ENCODE measurements at regions not wholly inside any gene's neighbourhood (a gene's known extent, or its start where the extent isn't known, plus 50 kb on each side); places are given as distances from the start of the nearest gene placed in this dataset.
A peak's percentile ranks its signal among the peaks of the same experiment; 100 is the strongest.
"Not testable (repeated sequence)": the region's sequence is repeated elsewhere in the genome, so short reads cannot be mapped to it uniquely, and the experiment has no call there.

DNA sequence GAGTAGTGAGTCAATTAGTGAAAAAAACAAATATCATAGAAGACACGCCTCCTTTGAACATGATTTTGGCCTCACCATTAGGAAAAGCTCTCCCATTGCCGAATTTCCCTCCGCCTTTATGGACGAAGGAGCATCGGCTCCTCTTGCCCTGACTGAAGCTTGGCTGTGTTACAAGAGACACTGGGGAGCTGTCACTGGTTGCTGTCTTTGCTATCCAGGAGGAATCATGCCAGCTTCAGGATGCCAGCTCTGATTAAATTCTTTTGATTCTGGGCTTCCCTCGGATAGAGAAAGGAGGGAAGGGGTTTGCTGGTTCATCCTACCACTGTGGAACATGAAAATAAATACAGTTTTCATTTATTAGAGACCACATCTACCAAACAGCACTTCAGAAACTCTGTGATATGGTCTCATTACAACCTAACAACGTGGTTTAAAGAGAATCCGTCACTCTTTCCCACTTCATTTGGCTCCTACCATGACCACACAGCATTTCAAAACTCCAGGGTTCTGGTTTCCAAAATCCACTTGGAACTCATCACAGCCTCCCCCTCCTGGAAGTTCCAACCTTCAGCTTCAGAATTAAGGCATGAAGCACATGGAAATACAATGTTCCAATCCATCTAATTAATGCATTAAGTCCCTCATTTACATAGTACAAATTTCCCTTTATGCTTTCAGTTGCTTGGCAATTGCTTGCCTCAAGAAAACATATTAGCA lies 446.0 kb downstream of the EFNB2 start:
- no peak overlapping the region for H3K27ac Mint-ChIP-seq
- no peaks in the 10 kb centered on the region for H3K4me1 Mint-ChIP-seq (ENCODE audit: low read depth)
- TF ChIP-seq, protein P1, sequence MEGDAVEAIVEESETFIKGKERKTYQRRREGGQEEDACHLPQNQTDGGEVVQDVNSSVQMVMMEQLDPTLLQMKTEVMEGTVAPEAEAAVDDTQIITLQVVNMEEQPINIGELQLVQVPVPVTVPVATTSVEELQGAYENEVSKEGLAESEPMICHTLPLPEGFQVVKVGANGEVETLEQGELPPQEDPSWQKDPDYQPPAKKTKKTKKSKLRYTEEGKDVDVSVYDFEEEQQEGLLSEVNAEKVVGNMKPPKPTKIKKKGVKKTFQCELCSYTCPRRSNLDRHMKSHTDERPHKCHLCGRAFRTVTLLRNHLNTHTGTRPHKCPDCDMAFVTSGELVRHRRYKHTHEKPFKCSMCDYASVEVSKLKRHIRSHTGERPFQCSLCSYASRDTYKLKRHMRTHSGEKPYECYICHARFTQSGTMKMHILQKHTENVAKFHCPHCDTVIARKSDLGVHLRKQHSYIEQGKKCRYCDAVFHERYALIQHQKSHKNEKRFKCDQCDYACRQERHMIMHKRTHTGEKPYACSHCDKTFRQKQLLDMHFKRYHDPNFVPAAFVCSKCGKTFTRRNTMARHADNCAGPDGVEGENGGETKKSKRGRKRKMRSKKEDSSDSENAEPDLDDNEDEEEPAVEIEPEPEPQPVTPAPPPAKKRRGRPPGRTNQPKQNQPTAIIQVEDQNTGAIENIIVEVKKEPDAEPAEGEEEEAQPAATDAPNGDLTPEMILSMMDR (IDR thresholded peaks at IDR 0.05) = no peak
- ChIA-PET POLR2A (no interaction called here), CTCF (no interaction called here)
- H3K27me3 Mint-ChIP-seq = no peaks in the 10 kb centered on the region
- no peak overlapping the region for H3K4me3 Mint-ChIP-seq
- peaks cover 1% of the 10 kb centered on the region for H3K9me3 Mint-ChIP-seq
- ATAC-seq = no peak
- intact Hi-C loops (cut with micrococcal nuclease) = no loop called here
- no peak for DNase-seq
- no peaks in the 10 kb centered on the region for H3K36me3 Mint-ChIP-seq (ENCODE audit: low read depth)

DNA sequence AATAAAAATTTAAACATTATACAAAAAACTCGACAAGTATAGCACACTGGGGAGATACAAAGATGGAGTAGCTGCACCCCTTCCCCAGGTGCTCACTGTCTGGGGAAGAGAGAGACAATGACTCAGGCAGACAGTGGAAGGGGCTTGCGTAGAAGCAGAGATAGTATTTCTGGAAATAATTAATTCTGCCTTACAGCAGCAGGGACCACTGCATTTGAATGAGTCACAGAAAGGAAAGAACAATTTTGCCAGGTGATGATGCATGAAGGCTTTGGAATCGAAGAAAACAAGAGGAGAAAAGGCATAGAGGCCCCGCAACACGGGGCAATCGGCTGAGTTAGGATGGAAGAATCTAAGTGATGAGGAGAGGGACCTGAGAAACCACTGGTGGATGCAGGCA lies 447.4 kb downstream of the EFNB2 start:
- intact Hi-C loops (cut with micrococcal nuclease) = no loop called here
- Mint-ChIP-seq H3K4me1 (ENCODE audit: low read depth) (no peaks in the 10 kb centered on the region), H3K27me3 (no peaks in the 10 kb centered on the region), H3K27ac (no peak overlapping the region), H3K4me3 (no peak overlapping the region), H3K9me3 (peaks cover 1% of the 10 kb centered on the region), H3K36me3 (ENCODE audit: low read depth) (no peaks in the 10 kb centered on the region)
- POLR2A ChIA-PET = no interaction called here
- TF ChIP-seq, protein P1 (IDR thresholded peaks at IDR 0.05) = no peak
- CTCF ChIA-PET = no interaction called here
- no peak for ATAC-seq
- DNase-seq = no peak

DNA sequence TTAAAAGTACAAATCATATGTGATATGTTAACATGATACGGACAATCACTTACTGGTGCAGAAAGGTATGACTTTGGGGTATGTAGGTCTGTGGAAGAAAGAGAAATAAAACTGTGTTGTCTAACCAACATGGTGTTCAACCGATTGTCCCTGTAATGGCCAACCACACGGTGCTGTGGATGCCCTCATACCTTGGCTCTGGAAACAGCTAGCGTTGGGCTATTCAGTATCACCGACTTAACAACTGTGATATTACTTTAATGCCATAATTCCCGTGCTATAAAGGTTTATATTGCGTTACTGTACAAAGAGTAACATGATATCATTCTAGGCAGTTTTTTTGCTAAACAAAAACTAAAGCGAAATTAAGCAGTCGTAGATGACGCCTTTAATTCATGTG lies 448.3 kb downstream of the EFNB2 start:
- intact Hi-C loops (cut with micrococcal nuclease) = no loop called here
- CTCF ChIA-PET = no interaction called here
- POLR2A ChIA-PET = no interaction called here
- DNase-seq (no peak), ATAC-seq (no peak)
- H3K36me3 Mint-ChIP-seq (ENCODE audit: low read depth) = no peaks in the 10 kb centered on the region
- peaks cover 1% of the 10 kb centered on the region for H3K9me3 Mint-ChIP-seq
- no peaks in the 10 kb centered on the region for H3K4me1 Mint-ChIP-seq (ENCODE audit: low read depth)
- no peak overlapping the region for H3K4me3 Mint-ChIP-seq
- TF ChIP-seq, protein P1 (IDR thresholded peaks at IDR 0.05) = no peak
- H3K27ac Mint-ChIP-seq = no peak overlapping the region
- no peaks in the 10 kb centered on the region for H3K27me3 Mint-ChIP-seq

DNA sequence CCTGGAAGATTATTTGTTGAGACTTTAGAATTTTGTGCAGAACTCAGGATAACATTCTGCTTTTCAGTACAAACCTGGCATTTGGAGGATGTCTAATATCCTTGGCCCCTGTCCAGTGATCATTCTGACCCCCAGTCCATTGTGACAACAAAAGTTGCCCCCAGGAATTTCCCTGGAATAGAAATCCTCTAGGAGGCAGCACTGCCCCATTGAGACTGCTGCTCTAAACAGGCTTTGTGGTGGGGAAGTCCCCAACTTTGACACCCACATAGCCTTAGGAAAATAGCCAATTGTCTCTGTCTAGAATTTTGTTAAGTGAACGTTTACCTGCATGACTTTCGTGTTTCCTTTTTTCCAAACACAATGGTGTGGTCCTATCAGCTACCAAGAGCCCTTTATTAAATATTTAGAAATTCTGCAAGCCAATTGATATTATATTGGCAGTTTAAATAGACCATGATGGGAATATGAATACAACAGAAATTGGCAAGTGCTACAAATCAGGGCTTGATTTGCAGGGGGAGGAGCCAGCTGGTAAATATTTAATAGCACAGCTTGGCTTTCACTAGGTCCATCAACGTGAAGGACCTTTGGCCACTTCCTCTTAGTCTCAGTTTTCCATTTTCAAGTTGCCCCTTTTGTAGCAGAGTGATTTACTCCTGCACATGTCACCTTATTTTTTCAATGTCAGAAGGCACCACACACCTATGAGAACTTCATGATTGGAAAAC lies 451.7 kb downstream of the EFNB2 start:
- POLR2A ChIA-PET = no interaction called here
- CTCF ChIA-PET = interaction anchor here (0.6 to 1.6 kb wide), 2 partner anchors 111 to 536 kb away, joined by 3 read pairs; no protein-coding TSS in a partner anchor
- intact Hi-C loops (cut with micrococcal nuclease) = loop anchor here (5.0 kb wide), 1 partner anchor 449 kb away; no protein-coding TSS in a partner anchor
- no peaks in the 10 kb centered on the region for H3K9me3 Mint-ChIP-seq
- TF ChIP-seq, protein P1 (IDR thresholded peaks at IDR 0.05) = peak; percentile 35
- no peaks in the 10 kb centered on the region for H3K36me3 Mint-ChIP-seq (ENCODE audit: low read depth)
- no peaks in the 10 kb centered on the region for H3K4me1 Mint-ChIP-seq (ENCODE audit: low read depth)
- ATAC-seq = no peak
- H3K4me3 Mint-ChIP-seq = no peak overlapping the region
- peak; percentile 41 for DNase-seq
- H3K27ac Mint-ChIP-seq = no peak overlapping the region
- no peaks in the 10 kb centered on the region for H3K27me3 Mint-ChIP-seq

DNA sequence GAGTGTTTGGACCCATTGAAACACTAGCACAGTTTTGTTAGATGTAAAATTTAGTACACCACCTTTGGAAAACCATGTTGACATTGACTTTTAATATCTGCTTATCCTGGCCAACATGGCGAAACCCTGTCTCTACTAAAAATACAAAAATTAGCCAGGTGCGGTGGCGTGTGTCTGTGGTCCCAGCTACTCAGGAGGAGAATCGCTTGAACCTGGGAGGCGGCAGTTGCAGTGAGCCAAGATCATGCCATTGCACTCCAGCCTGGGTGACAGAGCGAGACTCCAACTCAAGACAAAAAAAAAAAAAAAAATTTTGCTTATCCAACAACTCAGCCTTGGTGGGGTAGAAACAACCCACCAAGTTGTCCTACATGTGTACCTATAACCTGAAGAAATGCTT lies 454.2 kb downstream of the EFNB2 start:
- H3K36me3 Mint-ChIP-seq (ENCODE audit: low read depth); CTCF ChIA-PET; DNase-seq; POLR2A ChIA-PET; H3K27me3 Mint-ChIP-seq; H3K4me1 Mint-ChIP-seq (ENCODE audit: low read depth); ATAC-seq; H3K9me3 Mint-ChIP-seq; H3K27ac Mint-ChIP-seq; H3K4me3 Mint-ChIP-seq: not testable (repeated sequence)
- intact Hi-C loops (cut with micrococcal nuclease) = loop anchor here (5.0 kb wide), 1 partner anchor 451 kb away; no protein-coding TSS in a partner anchor

Data from activated CD8-positive, alpha-beta T cell treated with anti-CD3 and anti-CD28 coated beads for 36 hours (primary cell).